HEK293 (cell line): ENCODE measurements at regions not wholly inside any gene's neighbourhood (a gene's known extent, or its start where the extent isn't known, plus 50 kb on each side); places are given as distances from the start of the nearest gene placed in this dataset.

Source experiments
- CTCF ChIA-PET: fragments of 350-600 bp; formaldehyde crosslinking; extraction: SDS; loops from one replicate; lab custom pipeline; 2021; ENCODE audit warnings: antibody characterized with exemption; lab: Yijun Ruan, JAX
- POLR2A ChIA-PET: fragments of 300-600 bp; formaldehyde crosslinking; extraction: SDS; loops from one replicate; lab custom pipeline; 2020; ENCODE audit warnings: antibody characterized with exemption, inconsistent platforms; lab: Yijun Ruan, JAX
- H3K27ac ChIP-seq: fragments of 200-500 bp; sonication (Bioruptor generic); 2 replicates; pipeline ENCODE4 v1.5.1; 2014; ENCODE audit warnings: low read depth, low read length, control low read depth, inconsistent platforms; ENCODE audit errors: extremely low read depth
- H3K36me3 ChIP-seq, 2 experiments: fragments of 200-500 bp in 1 of 2; sonication (Bioruptor generic) in 1 of 2; 1 replicate in 1 of 2; 2 replicates in 1 of 2; pipeline ENCODE4 v1.5.1; 2014 to 2017; ENCODE audit warnings: inconsistent platforms in 2 of 2, low read length in 2 of 2; ENCODE audit not compliant: control insufficient read depth in 2 of 2, insufficient read depth in 1 of 2
- H3K4me1 ChIP-seq: fragments of 200-500 bp; sonication (Bioruptor generic); 2 replicates; pipeline ENCODE4 v1.5.1; 2014; ENCODE audit warnings: mild to moderate bottlenecking, low read length, inconsistent platforms; ENCODE audit not compliant: control insufficient read depth, insufficient read depth
- H3K4me3 ChIP-seq: 2 replicates; pipeline ENCODE4 v1.5.1; 2011; ENCODE audit warnings: low read depth, mild to moderate bottlenecking, control low read depth, low read length, moderate library complexity
- H3K9me3 ChIP-seq: fragments of 200-500 bp; sonication (Bioruptor generic); 2 replicates; pipeline ENCODE4 v1.5.1; 2014; ENCODE audit warnings: low read depth, low read length, inconsistent platforms; ENCODE audit not compliant: control insufficient read depth, insufficient read depth
- GFI1B ChIP-seq: fragments of 450-650 bp; formaldehyde crosslinking; IDR thresholded peaks from 2 replicates; pipeline ENCODE4 v1.5.1; 2016; ENCODE audit warnings: missing biosample characterization, missing genetic modification characterization
- HOXA7 ChIP-seq: sonication (generic); formaldehyde crosslinking; IDR thresholded peaks from 2 replicates; pipeline ENCODE4 v1.8.1; 2022; ENCODE audit warnings: missing genetic modification reagents, borderline replicate concordance
- KLF10 ChIP-seq: fragments of 450-650 bp; IDR thresholded peaks from 2 replicates; pipeline ENCODE4 v1.5.1; 2018; ENCODE audit warnings: missing biosample characterization, mild to moderate bottlenecking, missing genetic modification characterization
- KLF9 ChIP-seq: fragments of 450-650 bp; formaldehyde crosslinking; IDR thresholded peaks from 2 replicates; pipeline ENCODE4 v1.5.1; 2016; ENCODE audit warnings: missing biosample characterization, missing genetic modification characterization, low read depth
- REPIN1 ChIP-seq: fragments of 450-650 bp; formaldehyde crosslinking; IDR thresholded peaks from 2 replicates; pipeline ENCODE4 v1.5.1; 2017; ENCODE audit warnings: missing biosample characterization, missing genetic modification characterization, low read depth
- SALL2 ChIP-seq: fragments of 450-650 bp; formaldehyde crosslinking; IDR thresholded peaks from 2 replicates; pipeline ENCODE4 v1.5.0; 2017; ENCODE audit warnings: missing biosample characterization, mild to moderate bottlenecking, missing genetic modification characterization, borderline replicate concordance
- ZBTB49 ChIP-seq: fragments of 450-650 bp; formaldehyde crosslinking; IDR thresholded peaks from 2 replicates; pipeline ENCODE4 v1.5.1; 2016; ENCODE audit warnings: missing biosample characterization, missing genetic modification characterization, low read depth
- ZBTB8A ChIP-seq: fragments of 450-650 bp; formaldehyde crosslinking; IDR thresholded peaks from 2 replicates; pipeline ENCODE4 v1.5.1; 2016; ENCODE audit warnings: missing biosample characterization, missing genetic modification characterization
- ZEB2 ChIP-seq: fragments of 450-650 bp; formaldehyde crosslinking; IDR thresholded peaks from 2 replicates; pipeline ENCODE4 v1.5.1; 2016; ENCODE audit warnings: missing biosample characterization, missing genetic modification characterization
- ZNF121 ChIP-seq: fragments of 450-650 bp; formaldehyde crosslinking; IDR thresholded peaks from 2 replicates; pipeline ENCODE4 v1.5.1; 2016; ENCODE audit warnings: missing biosample characterization, missing genetic modification characterization
- ZNF138 ChIP-seq: fragments of 450-650 bp; formaldehyde crosslinking; IDR thresholded peaks from 2 replicates; pipeline ENCODE4 v1.5.1; 2016; ENCODE audit warnings: missing biosample characterization, missing genetic modification characterization, borderline replicate concordance
- ZNF2 ChIP-seq: fragments of 450-650 bp; formaldehyde crosslinking; IDR thresholded peaks from 2 replicates; pipeline ENCODE4 v1.5.1; 2016; ENCODE audit warnings: missing biosample characterization, missing genetic modification characterization
- ZNF239 ChIP-seq: fragments of 450-650 bp; formaldehyde crosslinking; IDR thresholded peaks from 2 replicates; pipeline ENCODE4 v1.5.1; 2016; ENCODE audit warnings: missing biosample characterization, missing genetic modification characterization
- ZNF341 ChIP-seq: fragments of 450-650 bp; formaldehyde crosslinking; IDR thresholded peaks from 2 replicates; pipeline ENCODE4; 2016; ENCODE audit warnings: low read depth, missing biosample characterization, missing genetic modification characterization
- ZNF354C ChIP-seq: fragments of 450-650 bp; formaldehyde crosslinking; IDR thresholded peaks from 2 replicates; pipeline ENCODE4 v1.5.1; 2016; ENCODE audit warnings: missing biosample characterization, missing genetic modification characterization, low read depth, borderline replicate concordance
- ZNF366 ChIP-seq: fragments of 450-650 bp; formaldehyde crosslinking; conservative IDR thresholded peaks from 2 replicates; pipeline ENCODE4 v1.5.1; 2016; ENCODE audit warnings: missing biosample characterization, missing genetic modification characterization
- ZNF548 ChIP-seq: fragments of 450-650 bp; formaldehyde crosslinking; IDR thresholded peaks from 2 replicates; pipeline ENCODE4 v1.5.1; 2016; ENCODE audit warnings: missing biosample characterization, missing genetic modification characterization
- ZNF558 ChIP-seq: fragments of 450-650 bp; formaldehyde crosslinking; IDR thresholded peaks from 2 replicates; pipeline ENCODE4 v1.5.1; 2016; ENCODE audit warnings: missing biosample characterization, missing genetic modification characterization
- ZNF747 ChIP-seq: fragments of 450-650 bp; formaldehyde crosslinking; IDR thresholded peaks from 2 replicates; pipeline ENCODE4 v1.5.1; 2016; ENCODE audit warnings: missing biosample characterization, missing genetic modification characterization
- ZNF830 ChIP-seq: fragments of 450-650 bp; IDR thresholded peaks from 2 replicates; pipeline ENCODE4 v1.5.0; 2018; ENCODE audit warnings: missing biosample characterization, missing genetic modification characterization, low read depth, mild to moderate bottlenecking, moderate library complexity
- ZSCAN23 ChIP-seq: fragments of 450-650 bp; formaldehyde crosslinking; IDR thresholded peaks from 2 replicates; pipeline ENCODE4 v1.5.1; 2016; ENCODE audit warnings: missing biosample characterization, missing genetic modification characterization
- TF ChIP-seq, protein P1 (sequence below): fragments of 450-650 bp; formaldehyde crosslinking; IDR thresholded peaks from 2 replicates; pipeline ENCODE4 v1.5.1; 2016; ENCODE audit warnings: missing biosample characterization, missing genetic modification characterization

- ChIA-PET POLR2A (no interaction called here), CTCF (no interaction called here)
- H3K4me3 ChIP-seq = no peak overlapping the region
- H3K9me3 ChIP-seq = no peaks in the 10 kb centered on the region
- TF ChIP-seq ZNF138 (tag by site-specific recombination) (no peak), ZNF341 (no peak), GFI1B (tag by site-specific recombination) (no peak), ZNF354C (tag by site-specific recombination) (no peak), ZNF747 (tag by site-specific recombination) (no peak), ZNF830 (tag by site-specific recombination) (no peak), SALL2 (tag by site-specific recombination) (no peak), ZNF239 (tag by site-specific recombination) (no peak), ZNF2 (tag by site-specific recombination) (no peak), ZNF366 (tag by site-specific recombination) (no peak), ZNF558 (tag by site-specific recombination) (no peak), ZSCAN23 (tag by site-specific recombination) (no peak), ZBTB49 (tag by site-specific recombination) (no peak), ZNF548 (tag by site-specific recombination) (no peak), ZEB2 (tag by site-specific recombination) (no peak), KLF10 (tag by site-specific recombination) (no peak), ZNF121 (tag by site-specific recombination) (no peak)
- TF ChIP-seq, protein P1, sequence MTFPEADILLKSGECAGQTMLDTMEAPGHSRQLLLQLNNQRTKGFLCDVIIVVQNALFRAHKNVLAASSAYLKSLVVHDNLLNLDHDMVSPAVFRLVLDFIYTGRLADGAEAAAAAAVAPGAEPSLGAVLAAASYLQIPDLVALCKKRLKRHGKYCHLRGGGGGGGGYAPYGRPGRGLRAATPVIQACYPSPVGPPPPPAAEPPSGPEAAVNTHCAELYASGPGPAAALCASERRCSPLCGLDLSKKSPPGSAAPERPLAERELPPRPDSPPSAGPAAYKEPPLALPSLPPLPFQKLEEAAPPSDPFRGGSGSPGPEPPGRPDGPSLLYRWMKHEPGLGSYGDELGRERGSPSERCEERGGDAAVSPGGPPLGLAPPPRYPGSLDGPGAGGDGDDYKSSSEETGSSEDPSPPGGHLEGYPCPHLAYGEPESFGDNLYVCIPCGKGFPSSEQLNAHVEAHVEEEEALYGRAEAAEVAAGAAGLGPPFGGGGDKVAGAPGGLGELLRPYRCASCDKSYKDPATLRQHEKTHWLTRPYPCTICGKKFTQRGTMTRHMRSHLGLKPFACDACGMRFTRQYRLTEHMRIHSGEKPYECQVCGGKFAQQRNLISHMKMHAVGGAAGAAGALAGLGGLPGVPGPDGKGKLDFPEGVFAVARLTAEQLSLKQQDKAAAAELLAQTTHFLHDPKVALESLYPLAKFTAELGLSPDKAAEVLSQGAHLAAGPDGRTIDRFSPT = no peak
- no peaks in the 10 kb centered on the region for H3K36me3 ChIP-seq
- peaks cover 5% of the 10 kb centered on the region; the same call in 1 of the 2 replicates for H3K4me1 ChIP-seq
- H3K27ac ChIP-seq = no peak overlapping the region
Measured at GRCh38 chr6:144621332-144621731, 336.2 kb downstream of the UTRN start.

- Histone ChIP-seq H3K36me3 (no peaks in the 10 kb centered on the region), H3K4me3 (no peak overlapping the region), H3K4me1 (peaks cover 5% of the 10 kb centered on the region; the same call in 1 of the 2 replicates), H3K9me3 (no peaks in the 10 kb centered on the region), H3K27ac (no peak overlapping the region)
- CTCF ChIA-PET = no interaction called here
- no peak for TF ChIP-seq ZBTB8A (tag by site-specific recombination)
- TF ChIP-seq REPIN1 (tag by site-specific recombination) = no peak
- TF ChIP-seq HOXA7 (CRISPR knock-in tag) = no peak
- no peak for TF ChIP-seq KLF9 (tag by site-specific recombination)
- POLR2A ChIA-PET = no interaction called here
Measured at GRCh38 chr6:144624246-144624645, 339.1 kb downstream of the UTRN start.
